ENCODE measurements at regions not wholly inside any gene's neighbourhood (a gene's known extent, or its start where the extent isn't known, plus 50 kb on each side); places are given as distances from the start of the nearest gene placed in this dataset.
A peak's percentile ranks its signal among the peaks of the same experiment; 100 is the strongest.

DNA sequence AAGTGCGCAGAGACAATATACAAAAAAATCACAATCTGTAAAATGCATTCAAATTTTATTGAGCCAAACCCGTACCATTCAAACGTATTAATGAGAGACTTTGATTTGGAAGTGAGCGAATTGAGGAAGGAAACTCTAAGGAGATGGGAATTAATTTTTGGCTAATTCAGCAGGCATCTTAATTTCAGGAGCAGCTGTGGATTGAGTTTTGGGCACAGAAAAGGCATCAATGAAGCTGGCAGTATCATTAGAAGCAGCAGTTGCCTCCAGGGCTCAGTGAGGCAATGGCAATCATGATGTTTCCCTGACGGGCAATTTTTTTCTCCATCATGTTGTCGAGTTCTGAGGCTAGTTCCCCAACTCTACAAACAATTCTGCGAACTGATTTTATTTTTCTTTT, 2041.6 kb downstream of the NCAM2 start:
- peak in 5 of 6 donors; percentile 1 to 92 (median 23) for DNase-seq (ENCODE audit: low read depth in 4 of 6, low spot score in 6 of 6)
- H3K27ac ChIP-seq (ENCODE audit: low read depth, low read length), result no peak overlapping the region

DNA sequence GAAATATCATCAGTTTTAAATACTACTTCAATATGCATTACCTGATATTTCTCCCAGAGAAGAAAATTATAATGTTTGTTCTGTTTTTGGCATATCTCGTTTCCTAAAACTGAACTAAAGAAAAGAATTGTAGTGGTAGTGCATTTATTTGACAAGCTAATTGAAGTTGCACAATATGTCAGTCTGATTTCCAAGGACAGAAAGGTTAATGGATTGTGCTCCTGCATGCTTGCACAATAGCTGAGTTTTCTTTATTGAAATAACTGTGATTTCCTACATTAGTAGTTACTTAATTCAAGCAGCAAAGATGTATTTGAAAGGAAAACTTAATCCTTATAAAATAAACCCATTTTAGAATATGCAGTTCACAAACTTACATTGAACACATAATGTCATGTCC, 2047.7 kb downstream of the NCAM2 start:
- Histone ChIP-seq H3K4me1 (ENCODE audit: control insufficient read depth, insufficient read depth, low read length) (no peaks in the 10 kb centered on the region), H3K9me3 (ENCODE audit: control insufficient read depth, insufficient read depth, low read length) (no peaks in the 10 kb centered on the region), H3K27me3 (ENCODE audit: control insufficient read depth, insufficient read depth, low read length) (no peaks in the 10 kb centered on the region), H3K27ac (ENCODE audit: low read depth, low read length) (no peak overlapping the region), H3K4me3 (ENCODE audit: low read depth, low read length) (no peak overlapping the region), H3K36me3 (ENCODE audit: control insufficient read depth, insufficient read depth, low read length) (no peaks in the 10 kb centered on the region)
- WGBS (ENCODE audit: insufficient coverage), result 78% methylated on average over 1 of the region's 1 CpG
- no peak for DNase-seq (ENCODE audit: low read depth in 4 of 6, low spot score in 6 of 6)

More for the DNA sequence above, 2041.6 kb downstream of the NCAM2 start:
- no peaks in the 10 kb centered on the region for H3K36me3 ChIP-seq (ENCODE audit: control insufficient read depth, insufficient read depth, low read length)
- H3K27me3 ChIP-seq (ENCODE audit: control insufficient read depth, insufficient read depth, low read length), result no peaks in the 10 kb centered on the region
- 0% methylated on average over 1 of the region's 7 CpGs for WGBS (ENCODE audit: insufficient coverage)
- H3K9me3 ChIP-seq (ENCODE audit: control insufficient read depth, insufficient read depth, low read length), result no peaks in the 10 kb centered on the region
- H3K4me1 ChIP-seq (ENCODE audit: control insufficient read depth, insufficient read depth, low read length), result no peaks in the 10 kb centered on the region
- H3K4me3 ChIP-seq (ENCODE audit: low read depth, low read length), result no peak overlapping the region

DNA sequence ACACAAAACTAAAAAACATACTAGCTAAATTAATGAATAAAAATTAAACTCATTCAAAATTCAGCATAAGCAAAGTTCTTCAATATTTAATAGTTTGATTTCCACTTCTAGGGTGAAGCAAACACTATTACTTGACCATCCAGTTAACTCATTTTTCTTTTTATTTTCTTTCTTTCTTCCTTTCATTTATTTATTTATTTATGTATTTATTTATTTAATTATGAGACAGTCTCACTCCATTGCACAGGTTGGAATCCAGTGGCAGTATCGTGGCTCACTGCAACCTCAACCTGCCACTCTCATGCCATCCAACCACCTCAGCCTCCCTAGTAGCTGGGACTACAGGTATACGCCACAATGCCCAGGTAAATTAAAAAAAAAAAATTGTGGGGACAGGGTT, 2069.5 kb downstream of the NCAM2 start:
- H3K27me3 ChIP-seq (ENCODE audit: control insufficient read depth, insufficient read depth, low read length), result no peaks in the 10 kb centered on the region
- no peaks in the 10 kb centered on the region for H3K4me1 ChIP-seq (ENCODE audit: control insufficient read depth, insufficient read depth, low read length)
- WGBS (ENCODE audit: insufficient coverage), result no CpG with 5 or more reads among the region's 2 CpGs
- no peaks in the 10 kb centered on the region for H3K36me3 ChIP-seq (ENCODE audit: control insufficient read depth, insufficient read depth, low read length)
- no peaks in the 10 kb centered on the region for H3K9me3 ChIP-seq (ENCODE audit: control insufficient read depth, insufficient read depth, low read length)
- no peak overlapping the region for H3K27ac ChIP-seq (ENCODE audit: low read depth, low read length)
- no peak overlapping the region for H3K4me3 ChIP-seq (ENCODE audit: low read depth, low read length)
- DNase-seq (ENCODE audit: low read depth in 4 of 6, low spot score in 6 of 6), result no peak

DNA sequence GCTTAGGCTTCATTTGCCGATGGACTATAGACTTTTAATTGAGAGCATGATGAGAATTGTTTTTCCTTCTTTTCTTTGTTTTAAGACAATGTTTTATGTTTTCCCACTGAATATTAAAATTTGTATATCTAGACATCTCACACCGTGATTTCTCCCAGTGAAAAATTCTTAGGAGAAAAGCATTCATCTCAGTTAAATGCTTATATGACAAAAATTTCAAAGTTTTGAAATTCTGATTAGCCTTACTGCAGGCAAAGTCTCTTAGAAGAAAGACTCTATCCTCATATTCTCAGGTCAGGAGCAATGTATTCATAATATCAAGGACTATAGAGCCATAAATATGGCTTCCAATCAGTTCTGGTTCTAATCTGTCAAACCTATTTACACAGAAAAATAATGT, 2085.0 kb downstream of the NCAM2 start:
- H3K27me3 ChIP-seq (ENCODE audit: control insufficient read depth, insufficient read depth, low read length), result no peaks in the 10 kb centered on the region
- no peaks in the 10 kb centered on the region for H3K9me3 ChIP-seq (ENCODE audit: control insufficient read depth, insufficient read depth, low read length)
- H3K4me3 ChIP-seq (ENCODE audit: low read depth, low read length), result no peak overlapping the region
- no peak for DNase-seq (ENCODE audit: low read depth in 4 of 6, low spot score in 6 of 6)
- no peaks in the 10 kb centered on the region for H3K4me1 ChIP-seq (ENCODE audit: control insufficient read depth, insufficient read depth, low read length)
- no peaks in the 10 kb centered on the region for H3K36me3 ChIP-seq (ENCODE audit: control insufficient read depth, insufficient read depth, low read length)
- H3K27ac ChIP-seq (ENCODE audit: low read depth, low read length), result no peak overlapping the region
- WGBS (ENCODE audit: insufficient coverage), result no CpG with 5 or more reads among the region's 2 CpGs

DNA sequence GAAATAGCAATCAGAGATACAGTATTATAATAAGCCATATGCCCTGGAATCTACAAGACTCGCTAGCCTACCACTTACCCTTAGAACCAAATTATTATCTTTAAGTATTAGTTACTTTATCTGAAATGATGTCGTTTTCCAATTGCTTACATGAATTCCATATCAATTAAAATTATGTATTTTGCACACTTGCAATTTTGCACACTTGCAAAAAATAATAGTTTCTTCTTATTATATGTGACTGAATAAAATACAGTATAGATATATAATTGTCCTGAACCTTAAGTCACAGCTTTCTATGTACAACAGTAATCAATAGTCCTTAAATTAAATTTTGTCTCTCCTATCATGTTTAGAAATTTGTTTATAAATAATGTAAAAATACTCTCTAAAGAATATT, 2095.1 kb downstream of the NCAM2 start:
- no CpG with 5 or more reads among the region's 2 CpGs for WGBS (ENCODE audit: insufficient coverage)
- no peak for DNase-seq (ENCODE audit: low read depth in 4 of 6, low spot score in 6 of 6)
- no peak overlapping the region for H3K27ac ChIP-seq (ENCODE audit: low read depth, low read length)

DNA sequence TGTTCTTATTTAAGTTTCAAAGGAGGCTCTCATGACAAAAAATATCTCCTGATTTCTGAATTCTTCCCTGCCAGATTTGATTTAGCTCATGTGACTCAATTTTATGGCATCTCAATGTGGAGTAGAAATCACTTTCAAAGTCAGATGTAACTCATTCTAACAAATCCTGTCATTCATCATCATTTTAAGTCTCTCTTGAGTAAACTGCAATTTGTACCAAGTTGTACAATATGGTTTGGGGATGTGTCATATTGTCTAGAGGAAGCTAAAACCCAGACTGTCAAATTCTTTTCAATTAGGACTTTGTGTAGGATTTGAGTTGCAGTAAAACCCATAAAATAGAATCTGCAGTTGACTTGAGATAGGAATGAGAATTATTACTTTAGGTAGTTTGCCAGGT, 2101.0 kb downstream of the NCAM2 start:
- no peaks in the 10 kb centered on the region for H3K27me3 ChIP-seq (ENCODE audit: control insufficient read depth, insufficient read depth, low read length)
- H3K4me1 ChIP-seq (ENCODE audit: control insufficient read depth, insufficient read depth, low read length), result no peaks in the 10 kb centered on the region
- H3K27ac ChIP-seq (ENCODE audit: low read depth, low read length), result no peak overlapping the region
- DNase-seq (ENCODE audit: low read depth in 4 of 6, low spot score in 6 of 6), result no peak
- no peaks in the 10 kb centered on the region for H3K9me3 ChIP-seq (ENCODE audit: control insufficient read depth, insufficient read depth, low read length)
- H3K4me3 ChIP-seq (ENCODE audit: low read depth, low read length), result no peak overlapping the region
- no peaks in the 10 kb centered on the region for H3K36me3 ChIP-seq (ENCODE audit: control insufficient read depth, insufficient read depth, low read length)

More for the DNA sequence above, 2095.1 kb downstream of the NCAM2 start:
- Histone ChIP-seq H3K9me3 (ENCODE audit: control insufficient read depth, insufficient read depth, low read length) (no peaks in the 10 kb centered on the region), H3K36me3 (ENCODE audit: control insufficient read depth, insufficient read depth, low read length) (no peaks in the 10 kb centered on the region), H3K4me3 (ENCODE audit: low read depth, low read length) (no peak overlapping the region), H3K4me1 (ENCODE audit: control insufficient read depth, insufficient read depth, low read length) (no peaks in the 10 kb centered on the region), H3K27me3 (ENCODE audit: control insufficient read depth, insufficient read depth, low read length) (no peaks in the 10 kb centered on the region)

DNA sequence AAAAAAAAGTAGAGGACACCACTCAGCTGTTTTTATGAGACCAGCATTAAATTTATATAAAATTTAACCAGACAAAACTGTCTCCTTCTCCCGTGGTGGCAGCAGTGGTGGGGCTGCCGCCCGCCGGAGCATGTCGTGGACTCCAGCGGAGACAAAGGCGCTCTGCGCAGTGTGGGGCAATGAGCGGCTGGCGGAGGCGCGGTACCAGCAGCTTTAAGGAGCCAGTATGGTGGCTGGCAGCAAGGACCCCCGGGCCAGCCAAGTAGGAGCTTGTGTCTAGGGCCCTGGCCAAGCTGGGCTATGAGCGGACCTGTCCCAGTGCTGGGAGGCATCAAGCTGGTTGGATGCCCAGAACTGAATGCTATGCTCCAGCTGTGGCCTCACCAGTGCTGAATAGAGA, 2102.9 kb downstream of the NCAM2 start:
- H3K36me3 ChIP-seq (ENCODE audit: control insufficient read depth, insufficient read depth, low read length), result no peaks in the 10 kb centered on the region
- no peak for DNase-seq (ENCODE audit: low read depth in 4 of 6, low spot score in 6 of 6)
- no peaks in the 10 kb centered on the region for H3K27me3 ChIP-seq (ENCODE audit: control insufficient read depth, insufficient read depth, low read length)
- no peaks in the 10 kb centered on the region for H3K9me3 ChIP-seq (ENCODE audit: control insufficient read depth, insufficient read depth, low read length)
- no peaks in the 10 kb centered on the region for H3K4me1 ChIP-seq (ENCODE audit: control insufficient read depth, insufficient read depth, low read length)
- 100% methylated on average over 10 of the region's 14 CpGs for WGBS (ENCODE audit: insufficient coverage)
- no peak overlapping the region for H3K27ac ChIP-seq (ENCODE audit: low read depth, low read length)
- no peak overlapping the region for H3K4me3 ChIP-seq (ENCODE audit: low read depth, low read length)

DNA sequence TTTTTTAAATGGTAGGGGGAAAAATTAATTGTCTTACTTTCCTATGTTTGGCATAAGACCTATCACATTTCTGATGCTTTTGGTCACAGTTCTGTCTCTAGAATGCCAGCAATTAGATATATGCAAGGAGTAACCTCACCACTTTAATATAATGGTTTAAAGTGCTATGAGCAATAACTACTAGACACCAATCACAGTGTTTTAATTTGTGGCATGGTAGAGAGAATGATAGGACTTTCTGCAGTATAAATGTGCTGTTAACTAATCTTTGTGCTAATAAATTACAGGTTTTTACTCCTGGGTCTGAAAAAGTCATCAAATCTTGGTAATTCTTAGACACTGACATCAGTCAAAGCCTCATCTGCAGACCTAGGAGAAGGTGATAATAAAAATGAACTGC, 2110.3 kb downstream of the NCAM2 start:
- Histone ChIP-seq H3K27me3 (ENCODE audit: control insufficient read depth, insufficient read depth, low read length) (no peaks in the 10 kb centered on the region), H3K4me3 (ENCODE audit: low read depth, low read length) (no peak overlapping the region), H3K27ac (ENCODE audit: low read depth, low read length) (no peak overlapping the region), H3K9me3 (ENCODE audit: control insufficient read depth, insufficient read depth, low read length) (no peaks in the 10 kb centered on the region), H3K4me1 (ENCODE audit: control insufficient read depth, insufficient read depth, low read length) (no peaks in the 10 kb centered on the region), H3K36me3 (ENCODE audit: control insufficient read depth, insufficient read depth, low read length) (no peaks in the 10 kb centered on the region)
- peak in 1 of 6 donors; percentile 37 for DNase-seq (ENCODE audit: low read depth in 4 of 6, low spot score in 6 of 6)

DNA sequence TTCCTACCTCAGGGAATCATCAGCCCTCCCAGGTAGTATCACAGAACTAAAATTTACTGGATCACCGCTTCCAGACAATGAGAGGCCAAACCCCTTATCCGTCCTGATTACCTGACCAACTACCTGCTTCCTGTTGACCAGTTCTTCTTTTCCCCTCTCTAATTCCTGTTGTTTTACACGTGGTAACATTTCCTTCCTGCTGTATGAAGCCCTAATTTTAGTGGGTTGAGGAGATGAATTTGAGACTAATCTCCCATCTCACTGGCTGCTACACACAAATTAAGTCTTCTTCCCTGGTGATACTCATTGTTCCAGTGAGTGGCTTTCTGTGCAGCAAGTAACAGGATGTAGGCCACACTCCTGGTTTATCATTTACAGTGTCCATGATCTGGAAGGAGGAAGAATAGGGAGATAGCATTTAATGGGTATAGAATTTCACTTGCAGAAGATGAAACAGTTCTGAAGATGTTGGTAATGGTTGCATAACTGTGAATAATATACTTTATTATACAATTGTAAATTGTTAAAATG, 2112.9 kb downstream of the NCAM2 start:
- Histone ChIP-seq H3K4me3 (ENCODE audit: low read depth, low read length) (no peak overlapping the region), H3K27me3 (ENCODE audit: control insufficient read depth, insufficient read depth, low read length) (no peaks in the 10 kb centered on the region), H3K9me3 (ENCODE audit: control insufficient read depth, insufficient read depth, low read length) (no peaks in the 10 kb centered on the region), H3K4me1 (ENCODE audit: control insufficient read depth, insufficient read depth, low read length) (no peaks in the 10 kb centered on the region), H3K27ac (ENCODE audit: low read depth, low read length) (no peak overlapping the region), H3K36me3 (ENCODE audit: control insufficient read depth, insufficient read depth, low read length) (no peaks in the 10 kb centered on the region)
- DNase-seq (ENCODE audit: low read depth in 4 of 6, low spot score in 6 of 6), result no peak
- WGBS (ENCODE audit: insufficient coverage), result 100% methylated on average over 2 of the region's 3 CpGs

DNA sequence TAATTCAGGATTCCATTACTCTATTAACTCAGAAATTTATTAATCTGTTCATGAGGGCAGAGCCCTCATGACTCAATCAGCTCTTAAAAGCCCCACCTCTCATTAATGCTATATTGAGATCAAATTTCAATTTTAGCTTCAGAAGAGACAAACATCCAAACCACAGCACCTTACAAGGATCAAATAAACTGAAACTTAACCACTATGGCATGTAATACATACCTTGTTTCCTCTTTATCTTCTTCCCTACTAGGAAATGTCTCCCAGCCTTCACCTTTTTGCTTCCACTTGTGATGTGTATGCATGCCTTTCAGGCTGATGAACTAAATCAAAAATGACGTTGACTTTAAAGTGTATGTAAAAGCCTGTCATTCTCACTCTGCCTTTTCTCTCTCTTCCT, 2121.3 kb downstream of the NCAM2 start:
- WGBS (ENCODE audit: insufficient coverage), result no CpG with 5 or more reads among the region's 1 CpG

More for the DNA sequence above, 2121.3 kb downstream of the NCAM2 start:
- no peak overlapping the region for H3K4me3 ChIP-seq (ENCODE audit: low read depth, low read length)
- H3K4me1 ChIP-seq (ENCODE audit: control insufficient read depth, insufficient read depth, low read length), result no peaks in the 10 kb centered on the region
- DNase-seq (ENCODE audit: low read depth in 4 of 6, low spot score in 6 of 6), result no peak
- H3K36me3 ChIP-seq (ENCODE audit: control insufficient read depth, insufficient read depth, low read length), result no peaks in the 10 kb centered on the region
- H3K27me3 ChIP-seq (ENCODE audit: control insufficient read depth, insufficient read depth, low read length), result no peaks in the 10 kb centered on the region
- no peak overlapping the region for H3K27ac ChIP-seq (ENCODE audit: low read depth, low read length)
- H3K9me3 ChIP-seq (ENCODE audit: control insufficient read depth, insufficient read depth, low read length), result no peaks in the 10 kb centered on the region

Data from spinal cord (tissue), 9 donors.